ENCODE measurements at regions not wholly inside any gene's neighbourhood (a gene's known extent, or its start where the extent isn't known, plus 50 kb on each side); places are given as distances from the start of the nearest gene placed in this dataset.
A peak's percentile ranks its signal among the peaks of the same experiment; 100 is the strongest.

DNA sequence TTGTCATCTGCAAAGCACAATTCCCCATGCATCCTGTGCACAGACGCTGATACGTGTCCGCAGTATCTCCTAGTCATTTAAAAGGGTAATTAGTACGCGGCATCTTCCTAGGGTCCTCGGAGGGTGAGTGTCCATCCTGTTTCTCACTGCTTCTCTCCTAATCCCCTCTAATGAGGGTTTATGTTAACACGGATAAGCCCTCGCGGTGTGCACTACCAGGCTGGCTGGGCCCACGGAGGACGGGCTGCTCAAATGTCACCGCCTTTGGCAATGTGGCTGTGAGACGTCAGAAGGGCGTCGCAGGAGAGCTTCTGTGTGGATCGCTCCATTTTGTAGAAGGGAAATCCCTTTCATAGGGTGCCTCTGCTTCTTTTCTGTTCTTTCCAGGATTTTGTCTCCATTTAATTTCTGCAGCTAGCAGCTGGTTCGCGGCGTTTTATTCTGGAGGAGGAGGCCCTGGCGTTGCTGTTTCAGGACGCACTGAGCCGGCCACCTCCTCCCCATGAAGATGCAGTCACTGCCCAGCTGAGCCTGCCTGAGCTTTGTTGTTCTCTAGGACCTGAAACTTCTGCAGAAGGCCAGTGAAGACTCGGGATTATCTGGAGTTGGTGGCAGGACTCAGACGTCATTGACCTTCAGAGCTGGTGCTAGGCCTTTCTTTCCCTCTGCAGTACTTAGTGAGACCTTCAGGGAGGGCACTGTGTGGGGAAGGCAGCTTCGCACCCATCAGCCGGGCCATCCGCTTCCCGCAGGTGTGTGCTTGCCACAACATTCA is 326.1 kb upstream of the IRX1 start:
- Histone ChIP-seq H3K9me3 (no peaks in the 10 kb centered on the region), H3K27me3 (no peaks in the 10 kb centered on the region), H3K36me3 (no peaks in the 10 kb centered on the region), H3K4me3 (no peak overlapping the region)
- no peak for DNase-seq

DNA sequence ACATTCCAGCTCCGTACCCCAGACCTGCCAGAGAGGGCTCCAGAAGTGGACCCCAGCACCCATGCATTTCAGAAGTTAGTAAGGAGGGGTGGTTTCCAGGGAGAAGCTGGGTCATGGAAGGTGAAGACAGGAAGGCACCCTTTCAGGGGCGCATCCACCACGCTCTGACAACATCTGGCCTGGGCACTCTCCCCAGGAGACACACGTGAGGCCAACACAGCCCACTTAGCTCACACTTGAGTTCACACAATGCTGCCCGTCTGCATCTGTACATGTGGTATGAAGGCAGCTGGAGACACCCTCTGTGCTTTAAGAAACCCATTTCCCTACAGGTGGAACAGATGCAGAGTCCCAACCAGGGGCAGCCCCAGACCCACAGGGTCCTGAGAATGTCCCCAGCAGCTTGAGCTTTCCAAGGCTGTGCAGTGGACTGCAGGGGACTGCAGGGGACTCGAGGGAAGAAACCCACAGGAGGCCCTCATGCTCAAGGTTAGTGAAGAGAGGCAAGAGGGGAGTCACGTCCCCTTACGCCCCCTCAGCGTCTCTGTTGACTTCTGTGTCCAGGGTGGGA is 326.8 kb upstream of the IRX1 start:
- no peak for DNase-seq
- Histone ChIP-seq H3K27me3 (no peaks in the 10 kb centered on the region; the same call in 1 of the 2 replicates), H3K9me3 (no peaks in the 10 kb centered on the region), H3K36me3 (no peaks in the 10 kb centered on the region), H3K4me3 (no peak overlapping the region)

DNA sequence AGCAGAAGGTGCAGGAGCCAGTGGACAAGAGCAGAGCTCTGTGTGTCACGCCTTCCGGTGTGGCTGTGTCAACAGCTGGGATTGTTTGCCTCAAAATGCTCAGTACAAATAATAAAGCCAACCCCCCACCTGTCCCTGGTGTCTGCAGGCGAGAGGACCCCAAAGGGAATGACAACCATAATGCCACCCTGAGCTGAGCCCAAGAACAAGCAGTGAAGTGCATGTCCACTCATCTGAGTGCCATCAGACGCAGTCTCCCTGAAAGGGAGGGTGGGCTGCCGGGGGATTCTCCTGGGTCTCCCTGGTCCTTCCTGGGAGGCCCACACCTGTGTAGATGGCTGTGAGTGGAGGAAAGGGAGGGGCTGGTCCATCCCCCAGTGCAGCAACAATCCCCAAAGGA is 328.8 kb upstream of the IRX1 start:
- DNase-seq = no peak
- no peaks in the 10 kb centered on the region for H3K9me3 ChIP-seq
- no peak overlapping the region for H3K4me3 ChIP-seq
- H3K27me3 ChIP-seq = no peaks in the 10 kb centered on the region; the same call in 1 of the 2 replicates
- H3K36me3 ChIP-seq = no peaks in the 10 kb centered on the region

DNA sequence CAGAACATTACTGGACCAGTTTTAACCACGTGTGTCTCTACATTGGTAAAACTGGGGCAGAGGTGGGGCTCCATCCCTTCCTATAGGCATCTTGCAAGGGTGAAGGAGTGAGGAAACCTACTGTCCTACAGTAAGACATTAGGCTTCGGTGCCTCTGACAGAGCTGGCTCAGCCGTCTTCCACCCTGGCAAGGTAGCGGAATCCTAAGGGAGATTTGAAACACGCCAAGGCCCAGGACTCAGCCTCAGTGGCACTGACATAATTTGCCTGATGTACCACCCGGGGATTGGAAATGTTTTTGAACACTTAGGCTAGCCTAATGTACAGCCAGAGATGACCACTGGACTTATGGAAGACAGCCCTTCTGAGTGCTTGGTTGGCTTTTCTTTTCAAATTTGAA is 329.7 kb upstream of the IRX1 start:
- DNase-seq = no peak
- Histone ChIP-seq H3K27me3 (no peaks in the 10 kb centered on the region; the same call in 1 of the 2 replicates), H3K9me3 (no peaks in the 10 kb centered on the region), H3K36me3 (no peaks in the 10 kb centered on the region), H3K4me3 (no peak overlapping the region)

DNA sequence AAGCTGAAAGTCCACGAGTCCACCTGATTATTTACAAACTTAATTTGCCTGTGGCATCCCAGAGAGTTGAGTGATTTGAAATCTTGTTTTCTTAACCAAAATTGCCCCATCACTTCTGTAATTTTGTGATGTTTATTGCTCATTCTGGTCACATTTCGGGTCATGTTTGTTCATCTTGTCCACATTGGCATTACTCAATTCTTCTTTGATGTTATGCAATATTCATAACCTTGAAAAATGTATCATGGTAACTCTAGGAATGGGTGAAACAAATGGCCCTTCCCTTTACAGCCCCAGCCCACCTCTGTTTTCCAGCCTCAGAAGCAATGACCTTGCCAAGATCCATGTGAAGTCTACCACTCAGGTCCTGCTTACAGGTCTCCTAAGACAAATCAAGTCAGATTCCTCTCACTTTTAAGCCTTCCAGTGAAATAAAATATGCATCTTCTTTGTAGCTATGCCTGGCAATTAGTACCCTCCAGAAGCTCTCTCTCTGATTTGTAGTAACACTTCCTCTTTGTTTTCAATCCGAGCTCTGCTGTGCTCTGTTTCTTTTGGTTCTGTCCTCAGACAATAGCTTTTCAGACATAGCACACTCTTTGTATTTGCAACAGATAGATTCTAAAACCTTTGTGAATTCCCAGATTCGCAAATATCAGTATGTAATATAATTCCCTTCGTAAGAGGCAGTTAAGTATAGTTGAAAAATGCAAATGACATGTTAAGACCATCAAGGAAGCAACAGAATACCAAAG is 330.3 kb upstream of the IRX1 start:
- no peak overlapping the region for H3K4me3 ChIP-seq
- DNase-seq = no peak
- H3K9me3 ChIP-seq = no peaks in the 10 kb centered on the region
- H3K27me3 ChIP-seq = no peaks in the 10 kb centered on the region; the same call in 1 of the 2 replicates
- H3K36me3 ChIP-seq = no peaks in the 10 kb centered on the region

DNA sequence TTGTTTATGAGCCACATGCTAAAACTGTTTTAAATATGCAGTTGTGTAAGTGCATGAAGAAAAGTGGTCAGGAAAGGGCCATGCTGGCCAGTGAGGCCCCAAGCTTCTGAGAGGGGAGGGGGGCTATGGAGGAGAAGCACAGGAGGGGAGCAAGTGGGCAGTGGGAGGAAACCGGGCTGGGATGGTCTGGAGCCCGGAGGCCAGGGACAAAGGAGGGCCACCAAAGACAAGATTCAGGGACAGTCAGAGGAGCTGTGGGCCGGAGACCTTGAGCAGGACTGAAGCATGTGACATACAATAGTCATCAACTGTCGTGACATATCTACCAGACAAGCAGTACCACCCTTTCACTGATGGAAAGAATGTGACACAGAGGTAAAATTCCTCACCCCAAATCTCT is 333.2 kb upstream of the IRX1 start:
- Histone ChIP-seq H3K4me3 (no peak overlapping the region), H3K27me3 (no peaks in the 10 kb centered on the region; the same call in 1 of the 2 replicates), H3K36me3 (no peaks in the 10 kb centered on the region), H3K9me3 (no peaks in the 10 kb centered on the region)
- no peak for DNase-seq

DNA sequence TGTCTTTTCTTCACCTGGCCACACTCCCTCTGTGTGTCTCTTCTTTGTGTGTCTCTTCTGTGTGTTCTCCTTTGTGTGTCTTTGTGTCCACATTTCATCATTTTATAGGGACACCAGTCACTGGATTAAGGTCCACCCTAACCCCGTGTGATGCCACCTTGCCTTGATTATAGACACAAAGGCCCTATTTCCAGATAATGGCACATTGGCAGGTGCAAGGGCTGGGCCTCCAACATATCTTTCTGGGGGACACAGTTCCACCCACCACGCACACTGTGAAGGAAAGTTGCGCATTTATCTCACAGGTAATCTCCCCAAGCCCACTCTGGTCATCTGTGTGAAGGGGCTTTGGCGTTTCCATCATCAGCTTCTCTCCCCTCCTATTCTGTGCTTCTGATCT is 334.6 kb upstream of the IRX1 start:
- no peak for DNase-seq
- H3K27me3 ChIP-seq = no peaks in the 10 kb centered on the region; the same call in 1 of the 2 replicates
- H3K9me3 ChIP-seq = no peaks in the 10 kb centered on the region
- no peaks in the 10 kb centered on the region for H3K36me3 ChIP-seq
- H3K4me3 ChIP-seq = no peak overlapping the region

DNA sequence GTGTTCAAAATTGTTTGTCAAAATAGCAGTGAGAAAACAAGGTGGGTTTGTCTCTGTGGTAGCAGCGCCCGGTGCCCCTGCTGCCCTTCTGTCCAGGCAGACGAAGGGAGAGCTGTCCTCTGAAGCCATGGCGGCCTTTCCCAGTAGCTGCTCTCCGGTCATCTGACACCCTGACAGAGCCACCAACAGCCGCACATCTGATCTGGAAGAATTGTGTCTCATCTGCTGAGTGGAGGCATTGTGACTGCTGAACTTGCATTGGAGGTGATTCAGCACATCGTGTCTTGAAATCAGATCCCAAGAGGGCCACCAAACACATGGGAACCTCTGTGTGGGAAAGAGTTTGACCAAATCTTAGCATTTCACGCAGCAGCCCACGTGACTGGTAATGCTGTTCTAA is 337.6 kb upstream of the IRX1 start:
- Histone ChIP-seq H3K36me3 (no peaks in the 10 kb centered on the region), H3K9me3 (no peaks in the 10 kb centered on the region), H3K27me3 (peaks cover 4% of the 10 kb centered on the region; the same call in 1 of the 2 replicates), H3K4me3 (no peak overlapping the region)
- DNase-seq = no peak

DNA sequence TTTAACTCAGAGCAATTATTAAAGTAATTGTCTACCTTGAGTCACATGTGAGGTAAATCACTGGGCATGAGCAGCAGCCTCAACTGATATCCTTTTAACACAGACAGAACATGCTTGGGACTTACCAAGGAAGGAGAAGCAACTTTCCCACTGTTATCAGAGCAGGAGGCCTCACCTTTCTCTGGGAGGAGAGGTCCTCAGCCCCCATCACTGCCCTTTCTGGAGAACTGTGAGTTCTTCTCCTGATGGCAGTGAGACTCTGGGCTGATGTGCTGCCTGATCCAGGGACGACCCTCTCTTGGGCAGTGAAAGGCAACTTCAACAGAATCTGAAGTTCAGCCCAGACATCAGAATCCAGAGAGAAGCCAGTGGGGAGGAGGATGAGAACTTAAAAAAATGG is 343.4 kb upstream of the IRX1 start:
- Histone ChIP-seq H3K36me3 (no peaks in the 10 kb centered on the region), H3K27me3 (peaks cover 4% of the 10 kb centered on the region; the same call in 1 of the 2 replicates), H3K9me3 (no peaks in the 10 kb centered on the region), H3K4me3 (no peak overlapping the region)
- DNase-seq = no peak

DNA sequence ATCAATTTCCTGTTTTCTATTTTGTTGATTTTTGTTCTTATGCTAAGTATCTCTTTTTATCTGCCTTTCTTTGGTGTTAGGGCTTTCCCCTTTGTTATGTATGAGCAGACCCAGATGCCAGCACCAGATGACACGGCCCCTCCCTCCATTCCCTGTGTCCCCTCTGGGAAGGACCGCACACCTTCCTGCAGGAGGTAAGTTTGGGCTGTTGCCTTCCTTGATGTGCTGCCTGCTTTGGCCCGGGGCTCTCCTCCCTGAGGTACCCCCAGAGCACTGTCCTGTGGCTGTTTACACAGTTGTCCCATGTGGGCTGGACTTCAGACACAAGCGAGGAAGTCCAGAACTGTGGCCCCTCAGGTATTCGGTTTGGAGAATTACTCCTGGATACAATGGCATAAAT is 343.8 kb upstream of the IRX1 start:
- no peak for DNase-seq
- Histone ChIP-seq H3K9me3 (no peaks in the 10 kb centered on the region), H3K36me3 (no peaks in the 10 kb centered on the region), H3K4me3 (no peak overlapping the region), H3K27me3 (peaks cover 4% of the 10 kb centered on the region; the same call in 1 of the 2 replicates)

DNA sequence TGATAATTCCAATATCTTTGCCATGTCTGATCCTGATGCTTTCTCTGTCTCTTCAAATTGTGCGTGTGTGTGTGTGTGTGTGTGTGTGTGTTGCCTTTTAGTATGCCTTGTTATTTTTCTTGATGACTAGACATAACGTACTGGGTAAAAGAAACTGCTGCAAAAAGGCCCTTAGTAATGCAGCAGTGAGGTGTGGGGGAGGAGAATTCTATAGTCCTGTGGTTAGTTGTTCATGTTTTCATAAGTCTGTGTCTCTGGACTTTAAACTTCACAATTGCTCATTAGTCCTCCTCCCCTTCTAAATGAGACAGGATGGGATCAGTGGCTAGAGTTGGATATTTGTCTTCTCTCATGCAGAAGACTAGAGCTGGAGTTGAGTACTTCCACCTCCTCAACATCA is 346.2 kb upstream of the IRX1 start:
- H3K27me3 ChIP-seq = peaks cover 9% of the 10 kb centered on the region
- H3K4me3 ChIP-seq = no peak overlapping the region
- DNase-seq = no peak
- no peaks in the 10 kb centered on the region for H3K36me3 ChIP-seq
- no peaks in the 10 kb centered on the region for H3K9me3 ChIP-seq

DNA sequence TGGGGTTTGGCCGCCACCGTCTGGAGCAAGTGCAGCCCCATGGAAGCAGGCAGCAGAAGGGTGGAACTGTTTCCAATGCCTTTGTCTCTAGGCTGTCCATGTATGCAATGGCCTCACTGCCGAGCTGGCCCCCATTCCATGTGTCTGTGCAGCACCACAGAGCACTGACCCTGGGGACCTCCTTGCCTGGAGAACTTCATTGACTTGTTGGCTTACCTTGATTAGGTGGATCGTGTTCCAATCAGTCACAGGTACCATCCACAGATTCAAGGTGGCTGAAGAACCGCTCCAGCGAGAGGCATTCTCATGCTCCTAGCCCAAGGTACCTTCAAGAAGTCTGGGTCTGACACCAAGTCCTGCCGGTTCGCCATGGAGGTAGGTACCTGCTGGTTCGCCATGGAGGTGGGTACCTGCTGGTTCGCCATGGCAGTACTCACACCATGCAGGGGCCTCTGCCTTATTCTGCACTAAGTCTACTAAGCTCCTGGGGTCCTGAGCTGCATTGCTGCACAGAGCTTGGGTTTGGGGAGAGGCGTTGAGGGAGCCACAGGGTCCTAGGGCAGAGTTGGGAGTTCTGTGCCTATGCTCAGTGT is 358.3 kb upstream of the IRX1 start:
- no peak overlapping the region for H3K4me3 ChIP-seq
- no peak for DNase-seq
- H3K27me3 ChIP-seq = no peaks in the 10 kb centered on the region
- no peaks in the 10 kb centered on the region for H3K9me3 ChIP-seq
- no peaks in the 10 kb centered on the region for H3K36me3 ChIP-seq

DNA sequence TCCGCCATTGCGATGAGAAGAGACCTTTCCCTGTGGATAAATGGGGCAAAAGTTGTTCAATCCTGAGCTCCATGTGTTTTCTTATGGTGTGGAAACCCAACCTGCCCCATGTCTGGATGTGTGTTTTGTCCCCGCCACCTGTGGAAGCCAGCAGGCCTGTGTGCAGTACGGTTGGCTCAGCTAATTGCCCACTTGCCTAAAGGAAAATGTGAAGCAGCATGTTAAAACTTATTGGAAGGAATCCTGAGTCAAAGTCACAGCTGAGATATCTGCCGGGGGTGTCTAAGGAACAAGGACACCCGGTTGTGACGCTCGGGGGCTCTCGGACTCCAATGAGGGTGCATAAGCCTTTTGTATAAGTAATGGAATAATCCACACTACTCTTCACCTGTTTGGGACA is 361.1 kb upstream of the IRX1 start:
- no peak for DNase-seq
- no peaks in the 10 kb centered on the region for H3K27me3 ChIP-seq
- no peaks in the 10 kb centered on the region for H3K36me3 ChIP-seq
- no peaks in the 10 kb centered on the region for H3K9me3 ChIP-seq
- H3K4me3 ChIP-seq = no peak overlapping the region

DNA sequence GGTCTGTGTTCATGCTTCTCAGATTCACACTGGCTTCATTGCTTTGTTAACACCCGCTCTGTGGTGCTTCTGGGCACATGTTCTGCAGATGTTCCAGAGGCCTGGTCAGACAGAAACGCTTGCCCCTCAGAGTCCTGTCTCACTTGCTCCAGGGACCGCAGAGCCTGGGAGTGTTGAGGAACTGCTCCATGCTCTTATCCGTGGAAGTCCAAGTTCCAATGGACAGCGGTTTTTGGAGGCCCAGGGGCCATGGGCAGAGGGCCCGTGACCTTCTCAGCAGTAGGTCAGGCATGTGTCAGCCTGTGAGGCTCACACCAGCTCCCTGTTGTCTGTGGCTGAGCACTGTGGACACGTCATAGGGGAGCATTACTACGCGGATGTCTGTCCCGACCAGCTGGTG is 364.7 kb upstream of the IRX1 start:
- no peaks in the 10 kb centered on the region for H3K36me3 ChIP-seq
- H3K4me3 ChIP-seq = no peak overlapping the region
- DNase-seq = no peak
- H3K9me3 ChIP-seq = no peaks in the 10 kb centered on the region
- H3K27me3 ChIP-seq = no peaks in the 10 kb centered on the region

DNA sequence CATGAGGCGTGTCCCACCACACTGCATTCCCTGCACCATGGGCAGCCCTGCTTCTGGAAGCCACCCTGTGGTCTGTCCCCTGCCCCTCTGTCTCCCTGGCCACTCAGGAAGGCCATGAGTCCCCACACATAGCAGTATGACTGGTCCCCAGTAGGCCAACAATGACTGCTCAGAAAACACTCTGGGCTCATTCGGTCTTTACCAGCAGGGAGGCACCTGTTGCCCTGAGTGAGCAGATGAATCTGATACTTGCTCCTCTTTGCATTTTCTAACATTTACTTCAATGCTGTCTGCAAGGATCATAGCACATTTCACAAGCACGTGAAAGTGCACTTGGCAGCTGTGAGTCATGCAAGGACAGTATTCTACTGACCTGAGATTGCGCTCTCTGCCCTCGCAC is 365.4 kb upstream of the IRX1 start:
- Histone ChIP-seq H3K9me3 (no peaks in the 10 kb centered on the region), H3K36me3 (no peaks in the 10 kb centered on the region), H3K4me3 (no peak overlapping the region), H3K27me3 (no peaks in the 10 kb centered on the region; the same call in 1 of the 2 replicates)
- DNase-seq = no peak

DNA sequence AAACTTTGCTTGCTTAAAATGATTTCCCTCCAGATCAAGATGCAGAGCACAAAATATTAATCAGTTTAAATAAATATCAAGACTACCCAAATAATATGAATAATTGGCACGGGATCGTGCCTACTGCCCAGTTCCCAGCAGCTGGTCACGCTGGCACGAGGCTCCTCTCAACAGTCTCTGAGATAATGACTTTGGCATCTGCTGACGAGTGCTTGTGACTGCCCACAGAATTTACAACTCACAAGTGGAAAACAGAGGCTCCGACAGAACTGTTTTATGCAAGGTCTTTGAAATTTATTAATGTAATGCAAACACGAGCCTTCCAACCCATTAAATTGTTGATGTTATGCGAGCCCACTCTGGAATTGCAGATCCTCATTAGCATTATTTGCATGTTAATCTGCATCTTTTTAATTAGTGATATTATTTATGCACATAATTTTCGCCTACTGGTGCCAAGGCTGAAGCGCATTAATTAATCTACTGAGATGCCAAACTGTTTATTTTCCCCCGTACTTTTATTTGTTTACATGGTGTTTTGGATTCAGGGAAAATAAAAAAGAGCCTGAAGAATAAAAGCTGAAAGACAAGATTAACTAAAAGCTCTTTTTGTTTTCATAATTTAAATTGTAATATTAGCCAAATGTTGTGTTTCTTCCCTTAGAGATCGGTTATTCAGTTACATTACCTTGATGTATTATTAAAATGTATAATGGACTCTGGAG is 369.3 kb upstream of the IRX1 start:
- peak; percentile 33 for DNase-seq
- Histone ChIP-seq H3K36me3 (no peaks in the 10 kb centered on the region), H3K27me3 (no peaks in the 10 kb centered on the region; the same call in 1 of the 2 replicates), H3K4me3 (no peak overlapping the region), H3K9me3 (no peaks in the 10 kb centered on the region)

Data from MG63 (cell line).